ENCODE measurements at regions not wholly inside any gene's neighbourhood (a gene's known extent, or its start where the extent isn't known, plus 50 kb on each side); places are given as distances from the start of the nearest gene placed in this dataset.
"Not testable (repeated sequence)": the region's sequence is repeated elsewhere in the genome, so short reads cannot be mapped to it uniquely, and the experiment has no call there.

- TF ChIP-seq CTCF (IDR thresholded peaks at IDR 0.05) (no peak), EP300 (IDR thresholded peaks at IDR 0.05) (no peak), POLR2A (IDR thresholded peaks at IDR 0.05) (no peak)
- 86 to 94% (median 92%) methylated on average over 1 of the region's 1 CpG for WGBS, 3 donors
- H3K27me3 ChIP-seq = no peaks in the 10 kb centered on the region
- H3K4me1 ChIP-seq (ENCODE audit: insufficient read depth) = peaks cover 2% of the 10 kb centered on the region
- intact Hi-C loops (cut with DNase I) = no loop called here
- H3K36me3 ChIP-seq = no peaks in the 10 kb centered on the region
- no peak overlapping the region for H3K4me3 ChIP-seq
- H3K9me3 ChIP-seq = no peaks in the 10 kb centered on the region
- H3K27ac ChIP-seq = no peak overlapping the region
- DNase-seq = no peak
Observed at GRCh38 chr9:73046769-73047168, 93.9 kb upstream of the ALDH1A1 start.

GRCh38 chr9:73044776-73045175 lies 91.9 kb upstream of the ALDH1A1 start:
- H3K36me3 ChIP-seq; DNase-seq; H3K27me3 ChIP-seq; intact Hi-C loops (cut with DNase I); H3K4me1 ChIP-seq (ENCODE audit: insufficient read depth); H3K27ac ChIP-seq; H3K4me3 ChIP-seq; H3K9me3 ChIP-seq: not testable (repeated sequence)
- 95 to 96% (median 96%) methylated on average over 4 of the region's 4 CpGs for WGBS, 3 donors

GRCh38 chr9:73042155-73042554 lies 89.3 kb upstream of the ALDH1A1 start:
- H3K36me3 ChIP-seq = no peaks in the 10 kb centered on the region
- no peaks in the 10 kb centered on the region for H3K9me3 ChIP-seq
- H3K27ac ChIP-seq = no peak overlapping the region
- intact Hi-C loops (cut with DNase I) = no loop called here
- H3K27me3 ChIP-seq = no peaks in the 10 kb centered on the region
- H3K4me3 ChIP-seq = no peak overlapping the region
- WGBS, 3 donors = 38 to 52% (median 40%) methylated on average over 1 of the region's 1 CpG
- DNase-seq = no peak
- peaks cover 9% of the 10 kb centered on the region for H3K4me1 ChIP-seq (ENCODE audit: insufficient read depth)
- no peak for TF ChIP-seq POLR2A (IDR thresholded peaks at IDR 0.05)
- no peak for TF ChIP-seq CTCF (IDR thresholded peaks at IDR 0.05)
- TF ChIP-seq EP300 (IDR thresholded peaks at IDR 0.05) = no peak

- 35 to 40% (median 36%) methylated on average over 3 of the region's 3 CpGs for WGBS, 3 donors
- peak overlapping the region; percentile 21 to 84 for H3K27ac ChIP-seq
- H3K4me3 ChIP-seq = no peak overlapping the region
- no peaks in the 10 kb centered on the region for H3K27me3 ChIP-seq
- H3K36me3 ChIP-seq = no peaks in the 10 kb centered on the region
- no peaks in the 10 kb centered on the region for H3K9me3 ChIP-seq
- peaks cover 9% of the 10 kb centered on the region for H3K4me1 ChIP-seq (ENCODE audit: insufficient read depth)
- DNase-seq = peak; percentile 42 to 82 (median 56)
- intact Hi-C loops (cut with DNase I) = no loop called here
- peak; percentile 82 for TF ChIP-seq EP300 (IDR thresholded peaks at IDR 0.05)
- no peak for TF ChIP-seq POLR2A (IDR thresholded peaks at IDR 0.05)
- no peak for TF ChIP-seq CTCF (IDR thresholded peaks at IDR 0.05)
Observed at GRCh38 chr9:73039271-73040263, 86.7 kb upstream of the ALDH1A1 start.

- H3K36me3 ChIP-seq = no peaks in the 10 kb centered on the region
- H3K27me3 ChIP-seq = no peaks in the 10 kb centered on the region
- DNase-seq = peak; percentile 76 to 90 (median 87)
- intact Hi-C loops (cut with DNase I) = no loop called here
- peaks cover 9% of the 10 kb centered on the region for H3K4me1 ChIP-seq (ENCODE audit: insufficient read depth)
- TF ChIP-seq POLR2A (IDR thresholded peaks at IDR 0.05) (no peak), EP300 (IDR thresholded peaks at IDR 0.05) (peak; percentile 51), CTCF (IDR thresholded peaks at IDR 0.05) (no peak)
- H3K4me3 ChIP-seq = no peak overlapping the region
- H3K9me3 ChIP-seq = no peaks in the 10 kb centered on the region
- WGBS, 3 donors = 0 to 10% (median 3%) methylated on average over 2 of the region's 2 CpGs
- peak overlapping the region; percentile 58 to 84 for H3K27ac ChIP-seq
Observed at GRCh38 chr9:73038613-73039012, 85.8 kb upstream of the ALDH1A1 start.

Data from ovary (tissue), 7 donors.